Testis (tissue), 2 donors: ENCODE measurements at regions not wholly inside any gene's neighbourhood (a gene's known extent, or its start where the extent isn't known, plus 50 kb on each side); places are given as distances from the start of the nearest gene placed in this dataset.

Experiments
- DNase-seq: peaks from one replicate; pipeline ENCODE4 v3.0.0-alpha.2; 2019
- H3K27ac ChIP-seq, 2 donors: fragments of 200-600 bp; sonication (generic); one replicate each; pipeline ENCODE4 v1.5.1; 2019
- H3K27me3 ChIP-seq: fragments of 200-600 bp; sonication (generic); one replicate; pipeline ENCODE4 v1.5.1; 2019
- H3K36me3 ChIP-seq: fragments of 200-600 bp; sonication (generic); one replicate; pipeline ENCODE4 v1.5.1; 2017; ENCODE audit warnings: low read depth; ENCODE audit errors: missing control alignments
- H3K4me1 ChIP-seq: fragments of 200-600 bp; sonication (generic); one replicate; pipeline ENCODE4 v1.5.1; 2019
- H3K4me3 ChIP-seq, 2 donors: fragments of 200-600 bp; sonication (generic); one replicate each; pipeline ENCODE4 v1.5.1; 2017 to 2019
- H3K9me3 ChIP-seq: fragments of 200-600 bp; sonication (generic); one replicate; pipeline ENCODE4 v1.5.1; 2017
- CTCF ChIP-seq, 3 experiments: fragments of 450-650 bp in 2 of 3; fragments of 200-600 bp in 1 of 3; sonication (generic) in 1 of 3; IDR thresholded peaks; one replicate each; pipeline ENCODE4 v1.5.1; 2016 to 2019; ENCODE audit warnings: antibody characterized with exemption in 3 of 3, mild to moderate bottlenecking in 2 of 3, moderate library complexity in 1 of 3
- POLR2A ChIP-seq: fragments of 450-650 bp; IDR thresholded peaks from one replicate; pipeline ENCODE4 v1.6.1; 2017; ENCODE audit warnings: antibody characterized with exemption, mild to moderate bottlenecking, moderate library complexity
- WGBS, 2 donors: methylation state at CpG; one replicate each; pipeline ENCODE4 v1.1.5; 2018; 5-methylcytosine and 5-hydroxymethylcytosine counted together
- intact Hi-C: fragments of 100-400 bp; cut with DNase I; formaldehyde crosslinking; loops from one replicate; pipeline ENCODE4 v1.15.1; 2023; ENCODE audit warnings: low total_unique reads

- no peaks in the 10 kb centered on the region for H3K36me3 ChIP-seq
- H3K27me3 ChIP-seq = no peaks in the 10 kb centered on the region
- TF ChIP-seq CTCF (IDR thresholded peaks at IDR 0.05) = no peak
- TF ChIP-seq POLR2A = no peak
- no peaks in the 10 kb centered on the region for H3K9me3 ChIP-seq
- intact Hi-C loops = no loop called here
- no peak for DNase-seq
- no peak overlapping the region for H3K27ac ChIP-seq
- H3K4me1 ChIP-seq = no peaks in the 10 kb centered on the region
- no peak overlapping the region for H3K4me3 ChIP-seq
- WGBS, 2 donors = 84 to 86% methylated on average over 7 of the region's 7 CpGs
These were observed 480.9 kb upstream of the MARCKS start for GRCh38 chr6:113375950-113376846.

GRCh38 chr6:113376847-113377165 lies 480.3 kb upstream of the MARCKS start:
- Histone ChIP-seq H3K27ac (no peak overlapping the region), H3K36me3 (no peaks in the 10 kb centered on the region), H3K27me3 (no peaks in the 10 kb centered on the region), H3K4me1 (no peaks in the 10 kb centered on the region), H3K9me3 (no peaks in the 10 kb centered on the region), H3K4me3 (no peak overlapping the region)
- intact Hi-C loops = no loop called here
- 80 to 90% methylated on average over 1 of the region's 1 CpG for WGBS, 2 donors
- TF ChIP-seq CTCF (IDR thresholded peaks at IDR 0.05) (no peak), POLR2A (no peak)
- DNase-seq = no peak

GRCh38 chr6:113377362-113377942 lies 479.7 kb upstream of the MARCKS start:
- Histone ChIP-seq H3K4me3 (no peak overlapping the region), H3K27ac (no peak overlapping the region), H3K4me1 (no peaks in the 10 kb centered on the region), H3K27me3 (no peaks in the 10 kb centered on the region), H3K9me3 (no peaks in the 10 kb centered on the region), H3K36me3 (no peaks in the 10 kb centered on the region)
- intact Hi-C loops = no loop called here
- TF ChIP-seq POLR2A = no peak
- no peak for DNase-seq
- 86 to 90% methylated on average over 4 of the region's 4 CpGs for WGBS, 2 donors

GRCh38 chr6:113380591-113380990 lies 476.6 kb upstream of the MARCKS start:
- WGBS, 2 donors = 60 to 74% methylated on average over 3 of the region's 3 CpGs
- no peaks in the 10 kb centered on the region for H3K36me3 ChIP-seq
- H3K4me3 ChIP-seq = no peak overlapping the region
- H3K9me3 ChIP-seq = no peaks in the 10 kb centered on the region
- no peak overlapping the region for H3K27ac ChIP-seq
- no peaks in the 10 kb centered on the region for H3K4me1 ChIP-seq
- H3K27me3 ChIP-seq = no peaks in the 10 kb centered on the region
- DNase-seq = no peak
- intact Hi-C loops = no loop called here
- no peak for TF ChIP-seq CTCF (IDR thresholded peaks at IDR 0.05)
- TF ChIP-seq POLR2A = no peak

- intact Hi-C loops = no loop called here
- Histone ChIP-seq H3K27ac (no peak overlapping the region), H3K27me3 (no peaks in the 10 kb centered on the region), H3K36me3 (no peaks in the 10 kb centered on the region), H3K4me1 (no peaks in the 10 kb centered on the region), H3K9me3 (no peaks in the 10 kb centered on the region), H3K4me3 (no peak overlapping the region)
- no peak for DNase-seq
- TF ChIP-seq CTCF (IDR thresholded peaks at IDR 0.05) (no peak), POLR2A (no peak)
These were observed 475.9 kb upstream of the MARCKS start for GRCh38 chr6:113381232-113381631.
